HepG2 (cell line): ENCODE measurements at regions not wholly inside any gene's neighbourhood (a gene's known extent, or its start where the extent isn't known, plus 50 kb on each side); places are given as distances from the start of the nearest gene placed in this dataset.

Experiments
- ATAC-seq: fragments of 200-7000 bp; cut with Tn5 transposase; 3 replicates; pipeline ENCODE4 v1.9.1; 2020; ENCODE audit warnings: mild to moderate bottlenecking, moderate library complexity
- BruUV-seq: library from RNA; stranded (reverse); fragments of 400-500 nt; replicated peaks from 2 replicates; lab custom pipeline; 2021; lab: Mats Ljungman, UMichigan
- CTCF ChIA-PET: fragments of 300-600 bp; formaldehyde crosslinking; extraction: SDS; loops from one replicate; lab custom pipeline; 2021; ENCODE audit warnings: low total read pairs, inconsistent platforms, low intra/inter-chr PET ratio; lab: Yijun Ruan, JAX
- POLR2A ChIA-PET: fragments of 350-600 bp; sonication (Branson Sonifier 250); formaldehyde crosslinking; loops from one replicate; lab custom pipeline; 2020; ENCODE audit warnings: antibody characterized with exemption, inconsistent platforms; lab: Yijun Ruan, JAX
- DNase-seq: peaks from one replicate; pipeline ENCODE4 v3.0.0-alpha.2; 2015; ENCODE audit warnings: low spot score
- FAIRE-seq: peaks from 3 replicates; lab custom pipeline; 2011; peaks lifted over from hg19 to GRCh38; lab: Jason Lieb, UNC
- H2AFZ ChIP-seq: one replicate; pipeline ENCODE4 v1.6.1; 2011; ENCODE audit warnings: low read length, inconsistent platforms
- H3K27ac ChIP-seq: fragments of 300-600 bp; 3 replicates; pipeline ENCODE4 v1.8.0; 2011; ENCODE audit warnings: mixed run types, mild to moderate bottlenecking, mixed read lengths, low read length, inconsistent platforms; ENCODE audit not compliant: insufficient read depth; ENCODE audit errors: extremely low read length
- H3K27me3 ChIP-seq, 2 experiments: fragments of 200-600 bp in 1 of 2; 2 replicates in 1 of 2; 3 replicates in 1 of 2; pipeline versions ENCODE4 v1.6.0 to v1.8.0; 2011; ENCODE audit warnings: low read length in 2 of 2, mild to moderate bottlenecking in 2 of 2, moderate library complexity in 2 of 2, inconsistent platforms in 1 of 2; ENCODE audit not compliant: insufficient read depth in 2 of 2, control insufficient read depth in 1 of 2
- H3K36me3 ChIP-seq, 2 experiments: fragments of 200-600 bp in 1 of 2; replicated peaks in 1 of 2; 2 replicates in 1 of 2; 3 replicates in 1 of 2; pipeline versions ENCODE4 v1.5.1 to v1.8.0; 2011; ENCODE audit warnings: low read length in 2 of 2, inconsistent platforms in 1 of 2; ENCODE audit not compliant: insufficient read depth in 2 of 2, control insufficient read depth in 1 of 2
- H3K4me1 ChIP-seq: 2 replicates; pipeline ENCODE4 v1.5.1; 2012; ENCODE audit warnings: low read length, inconsistent platforms; ENCODE audit not compliant: insufficient read depth
- H3K4me2 ChIP-seq: 2 replicates; pipeline ENCODE4 v1.6.0; 2011; ENCODE audit warnings: low read depth, low read length, inconsistent platforms
- H3K4me3 ChIP-seq, 3 experiments: fragments of 200-600 bp in 1 of 3; sonication (generic), shearing (Covaris generic) in 1 of 3; replicated peaks in 1 of 3; 2 replicates each; pipeline ENCODE4 v1.5.1; 2011 to 2016; ENCODE audit warnings: low read length in 3 of 3, inconsistent platforms in 2 of 3, low read depth in 2 of 3, mild to moderate bottlenecking in 2 of 3, control low read depth in 1 of 3, mixed read lengths in 1 of 3; ENCODE audit not compliant: insufficient read depth in 1 of 3
- H3K79me2 ChIP-seq: one replicate; pipeline ENCODE4 v1.6.1; 2011; ENCODE audit warnings: low read length, inconsistent platforms; ENCODE audit not compliant: insufficient read depth
- H3K9ac ChIP-seq: 2 replicates; pipeline ENCODE4 v1.6.0; 2011; ENCODE audit warnings: mild to moderate bottlenecking, low read depth, low read length, inconsistent platforms; ENCODE audit not compliant: insufficient read depth
- H3K9me3 ChIP-seq: 2 replicates; pipeline ENCODE4 v1.5.1; 2012; ENCODE audit warnings: mild to moderate bottlenecking, low read length
- H4K20me1 ChIP-seq: 2 replicates; pipeline ENCODE4 v1.6.0; 2011; ENCODE audit warnings: inconsistent platforms, mild to moderate bottlenecking, low read length, moderate library complexity; ENCODE audit not compliant: insufficient read depth
- BRD4 ChIP-seq: sonication (generic); formaldehyde crosslinking; IDR thresholded peaks from 2 replicates; pipeline ENCODE4 v1.4.0; 2020; ENCODE audit warnings: missing genetic modification reagents
- EEA1 ChIP-seq: sonication (generic); formaldehyde crosslinking; IDR thresholded peaks from 2 replicates; pipeline ENCODE4 v1.5.1; 2020; ENCODE audit warnings: mild to moderate bottlenecking, missing genetic modification reagents, borderline replicate concordance
- GLI4 ChIP-seq: sonication (generic); formaldehyde crosslinking; IDR thresholded peaks from 2 replicates; pipeline ENCODE4 v1.5.1; 2020; ENCODE audit warnings: missing genetic modification reagents, mild to moderate bottlenecking, moderate library complexity, borderline replicate concordance
- HNF4G ChIP-seq, 2 experiments: sonication (generic) in 1 of 2; formaldehyde crosslinking in 1 of 2; IDR thresholded peaks; 2 replicates each; pipeline versions ENCODE4 v1.4.0 to v1.6.1; 2011 to 2020; ENCODE audit warnings: borderline replicate concordance in 2 of 2, low read depth in 2 of 2, mild to moderate bottlenecking in 2 of 2, low read length in 1 of 2, missing genetic modification reagents in 1 of 2, moderate library complexity in 1 of 2
- MAFK ChIP-seq, 2 experiments: IDR thresholded peaks in 1 of 2; conservative IDR thresholded peaks in 1 of 2; 2 replicates each; pipeline ENCODE4 v1.6.1; 2011; ENCODE audit warnings: improper control_type of control experiment in 2 of 2, low read length in 2 of 2
- MEIS2 ChIP-seq: sonication (generic); formaldehyde crosslinking; IDR thresholded peaks from 2 replicates; pipeline ENCODE4 v1.9.0; 2021; ENCODE audit warnings: mild to moderate bottlenecking, missing genetic modification reagents
- MXI1 ChIP-seq: IDR thresholded peaks from 3 replicates; pipeline ENCODE4 v1.6.1; 2012; ENCODE audit warnings: low read depth, low read length, inconsistent platforms, borderline replicate concordance
- SCMH1 ChIP-seq: sonication (generic); formaldehyde crosslinking; IDR thresholded peaks from 2 replicates; pipeline ENCODE4 v1.9.0; 2021; ENCODE audit warnings: missing genetic modification reagents, mild to moderate bottlenecking, borderline replicate concordance
- SMARCC2 ChIP-seq: fragments of 450-650 bp; IDR thresholded peaks from 2 replicates; pipeline ENCODE4 v1.6.1; 2017; ENCODE audit warnings: antibody characterized with exemption, mild to moderate bottlenecking
- STAG1 ChIP-seq: sonication (generic); formaldehyde crosslinking; IDR thresholded peaks from 2 replicates; pipeline ENCODE4 v1.4.0; 2020; ENCODE audit warnings: missing genetic modification reagents
- YY1 ChIP-seq: IDR thresholded peaks from 2 replicates; pipeline ENCODE4 v1.6.1; 2011; ENCODE audit warnings: low read length, low read depth, moderate library complexity, mild to moderate bottlenecking; ENCODE audit not compliant: insufficient read depth, insufficient replicate concordance
- ZNF101 ChIP-seq: sonication (generic); formaldehyde crosslinking; IDR thresholded peaks from 2 replicates; pipeline ENCODE4 v1.4.0; 2020; ENCODE audit warnings: mild to moderate bottlenecking, low read depth, missing genetic modification reagents, borderline replicate concordance
- ZNF749 ChIP-seq: sonication (generic); formaldehyde crosslinking; IDR thresholded peaks from 2 replicates; pipeline ENCODE4 v1.8.0; 2022; ENCODE audit warnings: mild to moderate bottlenecking, missing genetic modification reagents, moderate library complexity, borderline replicate concordance
- WGBS: methylation state at CpG from one replicate; pipeline ENCODE4 v1.1.6; 2017; ENCODE audit warnings: low lambda C conversion rate; 5-methylcytosine and 5-hydroxymethylcytosine counted together
- in situ Hi-C: cut with HindIII; loops from 2 replicates; pipeline ENCODE4 v1.10.0; 2017; ENCODE audit warnings: low pct_unique_long_range_greater_than_20kb; ENCODE audit not compliant: extremely low pct_ligation_motif_present
- intact Hi-C: fragments of 100-400 bp; cut with micrococcal nuclease; formaldehyde crosslinking; loops from one replicate; pipeline ENCODE4 v1.10.0; 2022; ENCODE audit not compliant: unreplicated experiment
- TF ChIP-seq, protein P1 (sequence below), 2 experiments: sonication (generic) in 1 of 2; formaldehyde crosslinking in 1 of 2; IDR thresholded peaks; 2 replicates each; pipeline versions ENCODE4 v1.6.1 to v1.9.0; 2014 to 2022; ENCODE audit warnings: antibody characterized with exemption in 1 of 2, borderline replicate concordance in 1 of 2, inconsistent platforms in 1 of 2, low read depth in 1 of 2, missing genetic modification reagents in 1 of 2

DNA sequence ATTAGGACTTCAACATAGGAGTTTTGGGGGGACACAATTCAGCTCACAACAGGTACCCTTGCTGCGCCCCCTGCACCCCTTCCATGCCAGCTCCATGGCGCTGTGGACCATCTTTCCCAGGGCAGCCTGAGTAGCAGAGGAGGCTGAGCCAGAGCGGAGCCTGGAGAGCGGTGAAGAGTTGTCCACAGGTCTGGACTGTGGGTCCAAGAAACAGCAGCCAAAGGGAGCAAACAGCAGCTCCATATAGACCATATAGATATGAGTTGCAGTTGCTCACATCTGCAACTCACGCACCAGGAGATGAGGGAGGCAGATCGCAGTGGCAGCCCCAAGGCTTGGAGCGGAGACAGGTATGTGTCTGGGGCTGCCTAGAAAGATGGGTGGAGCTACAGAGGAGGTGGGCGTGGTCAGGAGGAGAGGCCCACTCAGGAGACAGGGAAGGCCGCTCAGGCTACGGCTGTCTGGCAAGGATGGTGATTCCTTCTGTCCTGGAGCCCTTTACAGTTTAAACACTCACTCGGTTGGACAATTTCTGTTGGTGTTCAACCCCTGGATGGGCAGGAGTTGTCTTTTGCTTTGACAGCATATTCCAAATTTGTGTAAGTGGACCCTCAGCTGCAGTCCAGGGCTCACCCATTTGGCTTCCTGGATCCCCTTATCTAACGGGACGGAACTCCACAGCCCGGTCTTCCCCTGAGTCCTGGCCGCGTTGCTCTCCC is 155.1 kb downstream of the LPIN1 start:
- POLR2A ChIA-PET = no interaction called here
- no peaks in the 10 kb centered on the region for H3K9me3 ChIP-seq
- no peak for DNase-seq
- H4K20me1 ChIP-seq = no peaks in the 10 kb centered on the region
- no peaks in the 10 kb centered on the region for H3K36me3 ChIP-seq
- CTCF ChIA-PET = no interaction called here
- peaks cover 0 to 17% of the 10 kb centered on the region in 2 experiments; a peak in 1 of 5 replicates for H3K27me3 ChIP-seq
- no peaks in the 10 kb centered on the region for H3K79me2 ChIP-seq
- BruUV-seq = no TSS peak
- no peak overlapping the region for H3K9ac ChIP-seq
- H3K27ac ChIP-seq = no peak overlapping the region
- in situ Hi-C loops = no loop called here
- H3K4me3 ChIP-seq = no peak overlapping the region
- TF ChIP-seq MAFK (conservative IDR thresholded peaks at IDR 0.05 in 1 of 2, IDR thresholded peaks at IDR 0.05 in 1 of 2; ENCODE audit: low read length in 2 of 2) (no peak), STAG1 (CRISPR knock-in tag) (no peak), ZNF749 (CRISPR knock-in tag) (no peak), HNF4G (IDR thresholded peaks at IDR 0.05; ENCODE audit: borderline replicate concordance, low read depth, low read length) (no peak), HNF4G (CRISPR knock-in tag; IDR thresholded peaks at IDR 0.05; ENCODE audit: borderline replicate concordance, low read depth) (no peak), BRD4 (CRISPR knock-in tag) (no peak), MXI1 (no peak), GLI4 (CRISPR knock-in tag) (no peak), SMARCC2 (no peak), ZNF101 (no peak), EEA1 (CRISPR knock-in tag) (no peak), SCMH1 (CRISPR knock-in tag) (no peak), MEIS2 (CRISPR knock-in tag) (no peak), YY1 (no peak)
- TF ChIP-seq, protein P1, sequence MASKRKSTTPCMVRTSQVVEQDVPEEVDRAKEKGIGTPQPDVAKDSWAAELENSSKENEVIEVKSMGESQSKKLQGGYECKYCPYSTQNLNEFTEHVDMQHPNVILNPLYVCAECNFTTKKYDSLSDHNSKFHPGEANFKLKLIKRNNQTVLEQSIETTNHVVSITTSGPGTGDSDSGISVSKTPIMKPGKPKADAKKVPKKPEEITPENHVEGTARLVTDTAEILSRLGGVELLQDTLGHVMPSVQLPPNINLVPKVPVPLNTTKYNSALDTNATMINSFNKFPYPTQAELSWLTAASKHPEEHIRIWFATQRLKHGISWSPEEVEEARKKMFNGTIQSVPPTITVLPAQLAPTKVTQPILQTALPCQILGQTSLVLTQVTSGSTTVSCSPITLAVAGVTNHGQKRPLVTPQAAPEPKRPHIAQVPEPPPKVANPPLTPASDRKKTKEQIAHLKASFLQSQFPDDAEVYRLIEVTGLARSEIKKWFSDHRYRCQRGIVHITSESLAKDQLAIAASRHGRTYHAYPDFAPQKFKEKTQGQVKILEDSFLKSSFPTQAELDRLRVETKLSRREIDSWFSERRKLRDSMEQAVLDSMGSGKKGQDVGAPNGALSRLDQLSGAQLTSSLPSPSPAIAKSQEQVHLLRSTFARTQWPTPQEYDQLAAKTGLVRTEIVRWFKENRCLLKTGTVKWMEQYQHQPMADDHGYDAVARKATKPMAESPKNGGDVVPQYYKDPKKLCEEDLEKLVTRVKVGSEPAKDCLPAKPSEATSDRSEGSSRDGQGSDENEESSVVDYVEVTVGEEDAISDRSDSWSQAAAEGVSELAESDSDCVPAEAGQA (IDR thresholded peaks at IDR 0.05; ENCODE audit: low read depth) = no peak
- TF ChIP-seq, protein P1 (CRISPR knock-in tag; IDR thresholded peaks at IDR 0.05; ENCODE audit: borderline replicate concordance) = no peak
- TF ChIP-seq, all 625 proteins: peak for 0
- intact Hi-C loops = no loop called here
- no peak overlapping the region for H3K4me2 ChIP-seq
- ATAC-seq (no peak), FAIRE-seq (no peak)
- no peaks in the 10 kb centered on the region for H3K4me1 ChIP-seq
- no peak overlapping the region for H2AFZ ChIP-seq
- 68% methylated on average over 16 of the region's 16 CpGs for WGBS
